ENCODE measurements at regions not wholly inside any gene's neighbourhood (a gene's known extent, or its start where the extent isn't known, plus 50 kb on each side); places are given as distances from the start of the nearest gene placed in this dataset.

GRCh38 chr13:56865416-56865815 lies 275.3 kb upstream of the PRR20A start:
- no peak for DNase-seq

- DNase-seq: no peak
Measured at GRCh38 chr13:56869671-56870070, 271.0 kb upstream of the PRR20A start.

DNA sequence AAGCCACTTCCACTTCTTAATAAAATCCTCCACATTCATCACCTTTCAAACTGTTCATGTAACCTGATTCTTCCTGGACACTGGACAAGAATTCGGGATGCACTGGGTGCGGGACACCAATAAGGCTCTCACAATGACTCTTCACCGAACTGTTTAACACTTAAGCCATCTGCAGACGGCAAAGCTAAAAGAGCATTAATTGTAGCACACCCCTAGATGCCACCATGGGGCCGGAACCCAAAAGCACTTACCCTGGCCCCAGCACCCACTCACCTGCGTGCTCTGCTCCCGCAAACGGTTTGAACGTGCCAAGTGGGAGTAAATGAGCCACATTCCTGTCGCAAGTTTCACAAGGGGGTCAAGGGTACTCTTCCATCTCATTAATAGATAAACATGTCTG lies 254.3 kb upstream of the PRR20A start:
- no peak for DNase-seq

- no peak for DNase-seq
Measured at GRCh38 chr13:56888455-56888854, 252.3 kb upstream of the PRR20A start.

- peak; percentile 40 for DNase-seq
Measured at GRCh38 chr13:56893843-56894242, 246.9 kb upstream of the PRR20A start.

GRCh38 chr13:56900549-56901279 lies 240.0 kb upstream of the PRR20A start:
- DNase-seq: no peak

DNA sequence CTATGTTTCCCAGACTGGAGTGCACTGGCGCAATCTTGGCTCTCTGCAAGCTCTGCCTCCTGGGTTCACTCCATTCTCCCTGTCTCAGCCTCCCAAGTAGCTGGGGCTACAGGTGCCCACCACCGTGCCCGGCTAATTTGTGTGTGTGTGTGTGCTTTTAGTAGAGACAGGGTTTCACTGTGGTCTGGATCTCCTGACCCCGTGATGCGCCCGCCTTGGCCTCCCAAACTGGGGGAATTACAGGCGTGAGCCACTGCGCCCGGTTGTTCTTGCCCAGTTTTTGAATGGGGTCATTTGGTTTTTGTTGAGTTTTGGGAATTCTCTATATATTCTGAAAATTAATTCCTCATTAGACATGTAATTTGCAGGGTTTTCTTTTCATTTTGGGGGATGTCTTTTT lies 238.4 kb upstream of the PRR20A start:
- no peak for DNase-seq

- DNase-seq: no peak
Measured at GRCh38 chr13:56903710-56904282, 236.9 kb upstream of the PRR20A start.

GRCh38 chr13:56906909-56907308 lies 233.8 kb upstream of the PRR20A start:
- no peak for DNase-seq

DNA sequence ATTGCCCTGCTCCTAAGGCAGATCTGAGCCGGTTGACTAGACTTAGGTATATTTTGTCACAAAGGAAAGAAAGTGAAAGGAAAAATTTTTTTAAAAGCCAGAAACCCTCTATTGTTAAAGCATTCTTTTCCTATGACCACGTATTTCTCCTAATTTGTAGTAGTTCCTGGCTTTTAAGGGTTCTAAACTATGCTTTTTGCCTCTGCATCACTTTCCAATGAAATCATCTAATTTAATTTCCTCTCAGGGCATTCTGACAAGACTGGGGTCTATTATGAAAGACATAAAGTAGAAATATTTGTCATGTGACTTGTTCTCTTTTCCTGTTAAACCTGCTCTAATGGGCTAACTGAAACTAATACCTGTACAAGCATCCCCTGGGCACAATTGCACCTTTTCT lies 233.0 kb upstream of the PRR20A start:
- no peak for DNase-seq

GRCh38 chr13:56909896-56910600 lies 230.7 kb upstream of the PRR20A start:
- DNase-seq: no peak

DNA sequence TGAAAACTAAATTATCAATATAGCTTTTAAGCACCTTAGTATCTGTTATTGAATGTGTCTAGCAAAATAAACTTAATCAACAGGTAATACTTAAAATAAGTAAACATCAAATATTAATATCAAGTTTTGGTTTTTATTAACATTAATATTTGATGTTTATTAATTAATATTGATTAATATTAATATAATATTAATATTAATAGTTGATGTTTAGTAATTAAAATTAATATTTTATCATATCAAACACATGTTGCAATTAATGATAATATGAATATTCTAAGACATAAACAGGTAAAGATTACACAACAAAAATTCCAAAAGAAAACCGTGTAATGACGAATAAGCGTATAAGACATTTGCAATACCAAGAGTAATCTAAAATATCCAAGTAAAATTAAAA lies 222.8 kb upstream of the PRR20A start:
- DNase-seq: no peak

- DNase-seq: no peak
Measured at GRCh38 chr13:56923626-56924140, 217.0 kb upstream of the PRR20A start.

DNA sequence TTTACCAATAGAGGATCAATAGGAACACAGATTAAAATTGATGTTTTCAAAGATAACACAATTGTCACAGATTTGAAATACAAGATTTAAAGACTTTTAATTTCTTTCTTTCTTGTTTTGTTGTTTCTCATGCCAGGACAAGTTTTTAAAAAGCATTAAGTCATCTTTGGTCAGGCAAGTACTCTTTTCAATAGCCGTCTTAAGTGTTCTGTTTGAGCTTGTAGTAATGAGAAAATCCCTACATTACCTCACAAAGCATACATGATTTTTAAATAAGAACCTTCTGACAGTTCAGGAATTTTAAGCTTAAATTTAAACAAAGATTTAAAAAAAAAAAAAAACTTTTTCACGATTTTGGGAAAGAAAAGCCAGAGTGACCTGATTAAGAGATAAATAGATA lies 216.3 kb upstream of the PRR20A start:
- DNase-seq: no peak

DNA sequence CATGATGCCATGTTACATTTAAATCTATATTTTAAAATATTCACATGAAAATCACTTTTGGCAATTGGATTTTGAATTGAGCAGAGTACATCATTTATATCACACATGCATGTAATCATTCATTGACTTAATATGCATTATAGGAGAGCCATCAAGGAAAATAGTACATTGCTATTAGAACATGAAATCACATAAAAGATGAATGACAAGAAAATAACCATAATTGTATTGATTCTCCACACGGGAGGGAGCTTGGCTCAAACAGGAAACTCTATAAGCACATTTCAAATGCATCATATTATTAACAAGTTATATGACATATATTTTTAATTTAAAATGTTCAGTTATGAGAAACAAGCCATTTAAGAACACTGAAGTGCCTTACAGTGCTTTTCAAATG lies 208.6 kb upstream of the PRR20A start:
- no peak for DNase-seq

DNA sequence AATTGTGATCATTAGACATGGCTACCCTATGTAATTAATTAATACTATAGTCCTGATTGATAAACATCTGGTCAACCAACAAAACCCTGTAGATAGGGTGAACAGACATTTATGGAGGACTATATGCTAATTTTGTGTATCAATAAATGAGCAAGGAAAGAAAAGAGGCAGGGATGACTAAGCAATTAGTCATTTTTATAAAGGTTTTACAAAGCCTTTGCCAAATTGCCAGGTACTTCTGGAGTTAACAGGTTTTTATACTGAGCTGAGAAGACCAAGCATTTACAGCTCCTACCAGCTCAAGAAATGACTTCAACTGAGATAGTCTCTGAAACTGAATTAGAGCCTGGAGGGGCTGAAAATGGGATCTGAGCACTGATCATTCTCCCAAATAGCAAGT lies 186.8 kb upstream of the PRR20A start:
- DNase-seq: no peak

DNA sequence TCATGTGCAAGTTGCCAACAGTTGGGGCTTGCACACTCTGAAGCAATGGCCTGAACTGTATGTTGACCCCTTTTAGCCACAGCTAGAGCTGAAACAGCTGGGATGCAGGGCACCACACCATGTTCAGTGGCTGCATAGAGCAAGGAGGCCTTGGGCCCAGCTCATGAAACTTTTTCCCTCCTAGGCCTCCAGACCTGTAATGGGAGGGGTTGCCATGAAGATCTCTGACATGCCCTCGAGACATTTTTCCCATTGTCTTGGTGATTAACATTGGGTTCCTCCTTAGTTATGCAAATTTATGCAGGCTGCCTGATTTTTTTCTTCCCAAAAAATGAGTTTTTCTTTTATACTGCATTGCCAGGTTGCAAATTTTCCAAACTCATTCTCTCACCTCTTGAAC lies 165.1 kb upstream of the PRR20A start:
- no peak for DNase-seq

GRCh38 chr13:56980856-56981255 lies 159.9 kb upstream of the PRR20A start:
- no peak for DNase-seq

- DNase-seq: no peak
Measured at GRCh38 chr13:56986121-56986520, 154.6 kb upstream of the PRR20A start.

DNA sequence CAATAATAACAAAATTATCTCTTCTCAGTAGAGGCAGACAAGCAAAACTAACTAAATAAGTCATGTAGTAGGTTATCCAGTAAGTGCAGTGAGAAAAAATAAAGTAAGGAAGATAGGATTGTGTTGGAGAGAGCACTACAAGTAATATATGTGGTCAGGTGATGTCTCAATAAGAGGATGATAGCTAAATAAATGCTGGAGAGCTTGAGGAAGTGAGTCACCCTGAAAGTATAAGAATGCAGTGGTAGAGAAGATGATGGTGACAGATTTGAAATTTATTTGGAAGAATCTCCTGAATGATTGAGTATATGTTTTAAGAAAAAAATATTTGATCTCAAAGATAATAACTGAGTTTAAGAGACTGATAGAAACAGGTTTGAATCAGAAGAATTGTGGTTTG lies 152.2 kb upstream of the PRR20A start:
- peak; percentile 17 for DNase-seq

GRCh38 chr13:57003682-57004081 lies 137.0 kb upstream of the PRR20A start:
- DNase-seq: no peak

DNA sequence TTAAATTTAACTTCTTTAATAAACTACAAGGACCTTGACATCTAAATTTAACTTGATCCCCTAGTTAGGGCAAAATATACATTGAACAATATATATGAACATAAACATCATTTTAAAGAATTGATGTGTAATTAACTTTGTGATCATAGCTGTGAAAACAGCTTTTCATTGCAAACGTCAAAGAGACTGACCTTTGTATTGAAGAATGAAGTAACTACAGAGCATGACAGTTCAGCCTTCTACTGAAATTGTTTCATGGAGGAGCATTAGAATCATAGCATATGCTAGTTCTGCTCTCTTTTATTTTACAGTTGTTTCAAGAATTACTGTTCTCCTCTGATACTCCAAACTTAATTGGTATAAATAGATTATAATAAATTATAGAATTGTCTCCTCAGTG lies 123.4 kb upstream of the PRR20A start:
- DNase-seq: no peak

DNA sequence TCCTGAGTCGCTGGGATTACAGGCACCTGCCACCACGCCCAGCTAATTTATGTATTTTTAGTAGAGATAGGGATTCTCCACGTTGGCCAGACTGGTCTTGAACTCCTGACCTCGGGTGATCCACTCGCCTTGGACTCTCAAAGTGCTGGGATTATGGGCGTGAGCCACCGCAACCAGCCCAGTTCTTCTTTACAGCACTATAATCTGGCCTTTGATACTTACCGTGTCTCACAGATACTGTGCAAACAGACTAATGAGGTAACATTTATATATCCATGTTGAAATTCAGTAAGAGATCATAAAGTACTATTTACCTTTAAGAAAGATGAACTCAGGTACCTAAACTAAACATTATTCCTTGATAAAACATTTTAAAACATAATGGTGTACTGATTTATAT lies 121.8 kb upstream of the PRR20A start:
- DNase-seq: no peak

DNA sequence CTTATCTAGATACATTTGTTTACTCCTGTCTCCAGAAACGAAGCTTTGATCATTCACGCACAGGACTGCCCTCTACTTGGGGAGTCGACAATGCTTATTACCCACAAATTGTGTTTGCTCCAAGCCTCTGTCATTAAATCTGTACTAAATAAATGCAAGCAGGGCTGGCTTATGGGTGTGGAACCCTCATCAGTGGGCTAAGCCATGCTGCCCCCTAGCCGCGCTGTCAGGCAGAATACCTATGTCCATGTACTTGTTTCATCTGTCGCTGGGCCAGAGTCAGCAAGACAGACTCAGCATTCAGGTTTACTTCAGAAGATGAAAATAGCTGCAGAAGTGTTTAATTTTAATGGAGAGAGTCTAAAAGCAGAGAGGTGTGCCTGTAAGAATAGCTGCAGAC lies 110.0 kb upstream of the PRR20A start:
- DNase-seq: no peak

All from SIG-M5 (cell line).